HG02678 (cell line): ENCODE measurements at regions not wholly inside any gene's neighbourhood (a gene's known extent, or its start where the extent isn't known, plus 50 kb on each side); places are given as distances from the start of the nearest gene placed in this dataset.

ENCODE experiments used
- ATAC-seq: cut with Tn5 transposase; IDR thresholded peaks from one replicate; pipeline ENCODE4 v1.9.1; 2021; ENCODE audit warnings: mild to moderate bottlenecking, moderate library complexity; ENCODE audit not compliant: unreplicated experiment

GRCh38 chr2:94939349-94939748, 68.1 kb downstream of the TEKT4 start:
- ATAC-seq, result no peak

GRCh38 chr2:94947097-94948016, 76.1 kb downstream of the TEKT4 start:
- ATAC-seq, result no peak

GRCh38 chr2:94955702-94956101, 69.8 kb upstream of the MAL start:
- ATAC-seq, result no peak

- ATAC-seq, result peak; percentile 66
These were observed 68.6 kb upstream of the MAL start for GRCh38 chr2:94956797-94957391.

GRCh38 chr2:94958245-94958644, 67.3 kb upstream of the MAL start:
- ATAC-seq, result no peak

- ATAC-seq, result no peak
These were observed 65.2 kb upstream of the MAL start for GRCh38 chr2:94960266-94960665.

GRCh38 chr2:94960751-94961150, 64.8 kb upstream of the MAL start:
- ATAC-seq, result no peak

GRCh38 chr2:94964193-94964592, 61.3 kb upstream of the MAL start:
- ATAC-seq, result no peak

GRCh38 chr2:94966689-94967088, 58.8 kb upstream of the MAL start:
- no peak for ATAC-seq

GRCh38 chr2:94970353-94970752, 55.2 kb upstream of the MAL start:
- no peak for ATAC-seq
